GM10266 (cell line): ENCODE measurements at regions not wholly inside any gene's neighbourhood (a gene's known extent, or its start where the extent isn't known, plus 50 kb on each side); places are given as distances from the start of the nearest gene placed in this dataset.
A peak's percentile ranks its signal among the peaks of the same experiment; 100 is the strongest.

Experiments used
- DNase-seq: peaks from one replicate; pipeline ENCODE4 v3.0.0; 2012; ENCODE audit errors: extremely low spot score
- TF ChIP-seq, protein P1 (sequence below): IDR thresholded peaks from 2 replicates; pipeline ENCODE4 v1.5.1; 2012; ENCODE audit warnings: mild to moderate bottlenecking, low read depth; ENCODE audit not compliant: control insufficient read depth, insufficient read depth; ENCODE audit errors: missing control alignments

DNA sequence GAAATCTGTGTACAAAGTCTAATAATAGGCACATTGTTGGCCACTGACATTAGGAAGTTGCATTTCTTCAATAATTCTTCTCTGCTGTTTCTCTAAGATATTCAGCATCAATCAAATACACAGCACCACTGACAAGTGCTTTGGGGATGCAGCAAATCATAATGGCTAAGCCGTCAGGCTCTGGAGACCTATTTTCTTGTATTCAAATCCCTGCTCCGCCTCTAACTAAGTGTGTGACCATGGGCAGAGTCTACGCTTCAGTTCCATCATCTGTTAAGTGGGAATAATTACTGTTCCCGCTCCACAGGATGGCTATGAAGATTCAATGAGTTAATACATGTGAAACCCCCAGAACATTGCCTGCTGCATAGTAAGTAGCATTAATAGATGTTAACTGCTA, 176.9 kb downstream of the ADGRL4 start:
- TF ChIP-seq, protein P1, sequence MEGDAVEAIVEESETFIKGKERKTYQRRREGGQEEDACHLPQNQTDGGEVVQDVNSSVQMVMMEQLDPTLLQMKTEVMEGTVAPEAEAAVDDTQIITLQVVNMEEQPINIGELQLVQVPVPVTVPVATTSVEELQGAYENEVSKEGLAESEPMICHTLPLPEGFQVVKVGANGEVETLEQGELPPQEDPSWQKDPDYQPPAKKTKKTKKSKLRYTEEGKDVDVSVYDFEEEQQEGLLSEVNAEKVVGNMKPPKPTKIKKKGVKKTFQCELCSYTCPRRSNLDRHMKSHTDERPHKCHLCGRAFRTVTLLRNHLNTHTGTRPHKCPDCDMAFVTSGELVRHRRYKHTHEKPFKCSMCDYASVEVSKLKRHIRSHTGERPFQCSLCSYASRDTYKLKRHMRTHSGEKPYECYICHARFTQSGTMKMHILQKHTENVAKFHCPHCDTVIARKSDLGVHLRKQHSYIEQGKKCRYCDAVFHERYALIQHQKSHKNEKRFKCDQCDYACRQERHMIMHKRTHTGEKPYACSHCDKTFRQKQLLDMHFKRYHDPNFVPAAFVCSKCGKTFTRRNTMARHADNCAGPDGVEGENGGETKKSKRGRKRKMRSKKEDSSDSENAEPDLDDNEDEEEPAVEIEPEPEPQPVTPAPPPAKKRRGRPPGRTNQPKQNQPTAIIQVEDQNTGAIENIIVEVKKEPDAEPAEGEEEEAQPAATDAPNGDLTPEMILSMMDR = no peak
- no peak for DNase-seq

DNA sequence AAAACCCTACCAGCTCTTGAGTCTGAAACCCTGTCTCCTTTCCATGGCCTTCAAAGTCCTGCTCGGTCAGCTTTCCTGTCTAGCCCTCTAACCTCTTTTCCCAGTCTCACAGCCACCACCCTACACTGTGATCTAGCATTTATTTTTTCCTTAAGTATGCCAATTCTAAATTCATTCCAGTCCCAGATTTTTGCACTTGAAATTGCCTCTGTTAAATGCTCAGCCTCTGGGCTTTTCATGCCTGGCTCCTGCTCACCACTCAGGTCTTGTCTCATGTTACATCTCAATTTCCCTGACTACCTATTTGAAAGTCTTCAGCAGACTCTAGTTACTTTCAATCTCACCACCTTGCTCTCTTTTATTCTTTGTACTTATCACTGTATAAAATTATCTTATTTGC, 176.2 kb downstream of the ADGRL4 start:
- TF ChIP-seq, protein P1 = no peak
- DNase-seq = no peak

DNA sequence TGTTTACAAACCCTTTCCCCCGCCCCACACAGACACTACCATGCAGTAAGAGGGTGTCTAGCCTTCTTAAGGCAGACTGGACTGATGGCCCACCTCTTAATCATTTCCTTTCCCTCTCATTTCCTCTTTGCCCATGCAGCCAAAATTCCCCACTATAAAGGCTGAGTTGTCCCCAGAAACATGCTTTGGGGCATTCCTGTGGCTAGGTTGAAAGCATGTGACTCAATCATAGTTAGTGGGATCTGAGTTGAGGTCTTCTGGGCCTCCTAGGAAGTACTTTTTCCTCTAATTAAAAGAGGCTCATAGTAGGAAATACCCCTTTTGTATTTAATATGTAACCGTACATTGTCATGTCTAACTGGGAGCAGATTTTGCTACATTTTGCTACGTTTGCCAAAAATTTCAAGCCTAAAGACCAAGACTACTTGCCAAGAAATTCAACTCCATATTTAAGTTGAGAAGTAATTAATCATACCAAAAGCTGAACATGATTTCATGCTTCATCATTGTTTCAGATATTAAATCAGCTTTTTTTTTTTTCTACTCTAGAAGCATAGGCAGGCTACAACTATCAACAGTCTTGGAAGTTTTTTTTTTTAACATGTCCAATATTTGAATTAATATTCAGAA, 174.7 kb downstream of the ADGRL4 start:
- DNase-seq = no peak
- TF ChIP-seq, protein P1 = no peak

- no peak for DNase-seq
- TF ChIP-seq, protein P1 = no peak
Measured at GRCh38 chr1:78833491-78833890, 173.0 kb downstream of the ADGRL4 start.

- peak; percentile 35 for DNase-seq
- TF ChIP-seq, protein P1 = no peak
Measured at GRCh38 chr1:78834201-78834741, 172.3 kb downstream of the ADGRL4 start.

DNA sequence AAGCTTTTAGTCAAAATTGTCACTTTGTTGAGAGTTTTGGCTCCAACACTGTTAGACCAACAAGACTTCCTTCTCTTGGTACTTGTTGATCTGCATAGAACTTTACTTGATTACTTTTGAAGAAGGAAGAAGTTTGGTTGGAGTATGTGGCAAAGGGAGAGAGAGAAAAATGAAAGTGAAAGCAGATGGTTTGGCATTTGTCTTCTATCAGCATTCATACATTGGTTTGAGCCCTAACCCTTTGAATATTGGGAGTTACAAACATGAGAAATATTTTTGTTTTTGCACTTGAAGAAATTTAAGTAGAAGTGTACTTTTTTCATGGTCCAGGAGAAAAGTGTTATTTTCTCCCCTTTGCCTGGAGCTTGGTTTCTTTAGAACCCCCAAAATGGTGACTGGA, 169.8 kb downstream of the ADGRL4 start:
- DNase-seq = no peak
- TF ChIP-seq, protein P1 = no peak

GRCh38 chr1:78839704-78840277, 166.7 kb downstream of the ADGRL4 start:
- TF ChIP-seq, protein P1 = peak; percentile 72
- peak; percentile 7 for DNase-seq
